ENCODE measurements at regions not wholly inside any gene's neighbourhood (a gene's known extent, or its start where the extent isn't known, plus 50 kb on each side); places are given as distances from the start of the nearest gene placed in this dataset.
"Not testable (repeated sequence)": the region's sequence is repeated elsewhere in the genome, so short reads cannot be mapped to it uniquely, and the experiment has no call there.

GRCh38 chr18:29465526-29465925 is 1288.6 kb upstream of the CDH2 start:
- DNase-seq: no peak

- DNase-seq: no peak
Measured at GRCh38 chr18:29459972-29460371, 1283.0 kb upstream of the CDH2 start.

GRCh38 chr18:29457316-29457889 is 1280.5 kb upstream of the CDH2 start:
- no peak for DNase-seq

- DNase-seq: peak; percentile 69
Measured at GRCh38 chr18:29449424-29449823, 1272.5 kb upstream of the CDH2 start.

- DNase-seq: no peak
Measured at GRCh38 chr18:29439398-29439797, 1262.5 kb upstream of the CDH2 start.

GRCh38 chr18:29436459-29436858 is 1259.5 kb upstream of the CDH2 start:
- DNase-seq: no peak

GRCh38 chr18:29434650-29435049 is 1257.7 kb upstream of the CDH2 start:
- DNase-seq: peak; percentile 33

- no peak for DNase-seq
Measured at GRCh38 chr18:29430416-29430815, 1253.5 kb upstream of the CDH2 start.

GRCh38 chr18:29418136-29418535 is 1241.2 kb upstream of the CDH2 start:
- DNase-seq: peak; percentile 56

GRCh38 chr18:29406996-29407395 is 1230.1 kb upstream of the CDH2 start:
- DNase-seq: no peak

GRCh38 chr18:29397536-29397935 is 1220.6 kb upstream of the CDH2 start:
- DNase-seq: no peak

- DNase-seq: peak; percentile 49
Measured at GRCh38 chr18:29383311-29384273, 1206.7 kb upstream of the CDH2 start.

GRCh38 chr18:29378651-29379136 is 1201.8 kb upstream of the CDH2 start:
- no peak for DNase-seq

- DNase-seq: peak; percentile 6
Measured at GRCh38 chr18:29377346-29377745, 1200.4 kb upstream of the CDH2 start.

GRCh38 chr18:29373000-29373399 is 1196.1 kb upstream of the CDH2 start:
- DNase-seq: no peak

GRCh38 chr18:29361843-29362242 is 1184.9 kb upstream of the CDH2 start:
- DNase-seq: no peak

GRCh38 chr18:29360659-29361058 is 1183.7 kb upstream of the CDH2 start:
- not testable (repeated sequence) for DNase-seq

GRCh38 chr18:29359222-29359621 is 1182.3 kb upstream of the CDH2 start:
- not testable (repeated sequence) for DNase-seq

- DNase-seq: no peak
Measured at GRCh38 chr18:29351171-29351570, 1174.2 kb upstream of the CDH2 start.

GRCh38 chr18:29328932-29329331 is 1152.0 kb upstream of the CDH2 start:
- DNase-seq: no peak

- DNase-seq: no peak
Measured at GRCh38 chr18:29326214-29326613, 1149.3 kb upstream of the CDH2 start.

- DNase-seq: no peak
Measured at GRCh38 chr18:29321561-29321960, 1144.6 kb upstream of the CDH2 start.

- no peak for DNase-seq
Measured at GRCh38 chr18:29313312-29313711, 1136.4 kb upstream of the CDH2 start.

GRCh38 chr18:29311580-29311979 is 1134.7 kb upstream of the CDH2 start:
- DNase-seq: no peak
